ENCODE measurements at regions not wholly inside any gene's neighbourhood (a gene's known extent, or its start where the extent isn't known, plus 50 kb on each side); places are given as distances from the start of the nearest gene placed in this dataset.
"Not testable (repeated sequence)": the region's sequence is repeated elsewhere in the genome, so short reads cannot be mapped to it uniquely, and the experiment has no call there.

DNA sequence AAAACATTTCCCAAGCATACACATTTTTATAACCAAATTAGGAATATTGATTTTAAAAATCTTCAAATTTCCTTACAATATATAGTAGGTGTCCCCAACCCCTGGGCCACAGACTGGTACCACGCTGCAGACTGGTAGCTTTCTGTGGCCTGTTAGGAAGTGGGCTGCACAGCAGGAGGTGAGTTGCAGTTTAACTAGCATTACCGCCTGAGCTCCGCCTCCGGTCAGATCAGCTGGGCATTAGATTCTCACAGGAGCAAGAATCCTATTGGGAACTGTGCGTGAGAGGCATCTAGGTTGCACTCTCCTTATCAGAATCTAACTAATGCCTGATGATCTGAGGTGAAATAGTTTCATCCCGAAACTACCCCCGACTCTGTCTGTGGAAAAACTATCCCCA lies 62.1 kb downstream of the ZWINT start:
- no peak for DNase-seq

DNA sequence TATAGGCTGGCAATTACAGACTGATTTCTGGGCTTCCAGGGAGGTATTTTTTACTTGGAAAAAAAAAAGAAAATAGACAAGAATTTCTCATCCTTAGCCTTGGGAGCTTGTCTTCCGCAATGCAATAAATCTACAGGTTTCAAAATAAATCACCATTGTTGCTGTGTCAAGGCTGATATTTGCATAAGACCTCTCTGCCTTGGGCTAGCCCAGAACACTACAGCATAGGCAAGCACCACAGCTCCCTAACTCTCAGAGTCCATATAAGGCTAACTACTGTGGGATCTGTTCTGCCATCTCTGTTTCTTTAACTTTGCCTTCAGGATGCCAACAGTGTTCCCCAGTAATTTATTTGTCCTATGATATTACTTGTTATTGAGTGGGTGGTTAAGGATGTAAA lies 64.4 kb downstream of the ZWINT start:
- no peak for DNase-seq

DNA sequence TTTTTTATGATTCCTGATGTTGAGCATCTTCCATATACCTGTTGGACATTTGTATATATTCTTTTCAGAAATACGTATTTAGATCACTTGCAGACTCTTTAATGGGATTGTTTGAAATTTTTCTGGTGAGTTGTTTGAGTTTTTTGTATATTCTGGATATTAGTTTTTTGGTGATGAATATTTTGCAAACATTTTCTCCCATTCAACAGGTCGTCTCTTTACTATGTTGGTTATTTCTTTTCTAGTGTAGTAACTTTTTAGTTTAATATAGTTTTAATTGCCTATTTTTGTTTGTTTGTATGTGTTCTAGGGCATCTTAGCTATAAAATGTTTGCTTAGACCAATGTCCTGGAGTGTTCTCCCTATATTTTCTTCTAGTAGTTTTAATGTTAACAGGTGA lies 72.7 kb downstream of the ZWINT start:
- no peak for DNase-seq

DNA sequence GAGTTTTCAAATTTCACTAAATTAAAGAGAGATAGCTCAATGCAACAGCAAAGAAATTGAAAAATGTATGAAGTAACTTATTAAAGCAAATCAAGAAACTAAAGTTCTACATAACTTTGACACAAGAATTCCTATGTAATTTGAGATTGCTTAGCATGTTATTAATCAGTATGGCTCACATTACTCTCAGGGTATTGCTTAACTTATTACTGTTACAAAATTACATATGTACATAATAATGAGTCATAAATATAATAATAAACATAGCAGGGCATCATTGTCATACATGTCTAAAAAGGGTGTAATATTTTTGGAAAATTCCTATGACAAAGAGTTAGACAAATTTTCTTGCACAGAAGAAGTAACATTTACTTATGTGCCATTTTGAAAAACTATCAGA lies 75.0 kb downstream of the ZWINT start:
- no peak for DNase-seq

DNA sequence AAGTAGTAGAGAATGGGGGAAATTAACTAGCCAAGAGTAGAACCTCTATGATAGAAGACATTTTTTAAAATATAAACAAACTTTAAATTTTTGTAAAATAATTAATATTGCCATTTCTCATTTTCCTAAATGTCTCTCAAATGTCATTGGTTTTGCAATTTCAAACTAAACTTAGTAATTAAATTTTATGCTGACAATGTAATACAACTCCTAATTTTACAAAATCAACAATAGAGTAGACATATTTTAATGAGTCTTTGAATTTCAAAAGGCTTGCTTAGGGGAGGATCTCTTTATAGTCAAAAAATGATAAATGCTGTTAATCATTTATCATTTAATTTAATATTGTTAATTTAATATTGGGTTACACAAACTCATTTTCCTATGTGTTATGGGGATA lies 81.8 kb downstream of the ZWINT start:
- no peak for DNase-seq

DNA sequence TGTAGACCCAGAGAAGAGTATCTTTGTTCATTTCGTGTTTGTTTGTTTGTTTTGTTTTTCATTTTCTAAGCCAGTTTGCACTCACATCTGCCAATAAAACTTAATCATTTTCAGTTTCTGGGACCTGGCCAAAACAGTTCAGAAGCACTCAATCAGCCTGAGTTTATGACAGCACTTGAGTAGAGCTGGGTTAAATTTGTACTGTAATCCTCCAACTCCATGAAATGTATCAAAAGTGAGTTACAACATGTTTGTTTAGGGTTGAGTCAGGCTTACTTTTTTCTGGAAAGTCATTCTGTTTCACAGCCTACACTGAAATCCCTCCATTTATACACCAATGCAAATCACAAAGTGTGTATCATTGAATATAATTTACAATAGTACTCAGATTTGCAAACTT lies 91.9 kb downstream of the ZWINT start:
- no peak for DNase-seq

DNA sequence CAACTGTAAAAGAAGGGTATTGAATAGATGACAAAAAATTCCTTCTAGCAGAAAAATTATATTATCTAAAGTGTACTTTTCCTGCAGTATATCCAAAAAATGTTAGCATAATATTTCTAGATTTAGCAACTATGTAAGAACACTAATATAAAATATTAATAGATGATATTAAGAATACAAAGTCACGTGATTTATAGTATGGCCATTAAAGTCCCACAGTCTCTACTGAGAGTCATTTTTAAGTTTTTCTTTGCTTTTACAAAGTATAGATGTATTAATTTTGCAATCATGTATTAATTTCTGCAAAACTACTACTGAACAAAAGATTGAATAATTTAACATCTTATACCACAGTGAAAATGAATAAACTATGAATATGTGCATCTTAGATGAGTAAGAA lies 94.9 kb downstream of the ZWINT start:
- no peak for DNase-seq

DNA sequence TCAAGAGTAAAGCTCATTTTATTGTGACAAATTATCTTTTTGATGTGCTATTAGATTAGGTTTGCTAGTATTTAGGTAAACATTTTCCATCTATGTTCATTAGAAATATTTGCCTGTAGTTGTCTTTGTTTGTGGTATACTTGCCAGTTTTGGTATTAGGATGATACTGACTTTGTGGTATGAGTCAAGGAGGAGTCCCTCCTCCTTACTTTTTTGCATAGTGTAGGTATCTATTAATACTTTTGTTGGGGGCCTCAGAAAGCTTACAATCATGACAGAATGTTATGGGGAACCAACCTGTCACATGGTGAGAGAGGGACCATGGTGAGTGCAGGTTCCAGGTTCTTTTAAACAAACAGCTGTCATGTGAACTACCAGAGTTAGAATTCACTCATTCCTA lies 102.1 kb downstream of the ZWINT start:
- DNase-seq, result no peak

DNA sequence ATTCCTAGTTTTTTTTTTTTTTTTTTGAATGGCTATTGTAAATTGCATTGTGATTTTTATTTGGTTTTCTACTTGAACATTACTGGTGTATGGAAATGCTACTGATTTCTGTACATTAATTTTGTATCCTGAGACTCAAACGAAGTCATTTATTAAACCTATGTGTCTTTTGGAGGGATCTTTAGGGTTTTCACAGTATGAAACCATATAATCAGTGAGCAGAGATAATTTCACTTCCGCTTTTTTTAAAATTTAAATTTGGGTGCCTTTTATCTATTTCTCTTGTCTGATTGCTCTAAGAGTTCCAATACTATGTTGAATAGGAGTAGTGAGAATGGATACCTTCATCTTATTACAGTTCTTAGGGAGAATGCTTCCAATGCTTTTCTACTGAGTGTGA lies 102.7 kb downstream of the ZWINT start:
- DNase-seq, result no peak

DNA sequence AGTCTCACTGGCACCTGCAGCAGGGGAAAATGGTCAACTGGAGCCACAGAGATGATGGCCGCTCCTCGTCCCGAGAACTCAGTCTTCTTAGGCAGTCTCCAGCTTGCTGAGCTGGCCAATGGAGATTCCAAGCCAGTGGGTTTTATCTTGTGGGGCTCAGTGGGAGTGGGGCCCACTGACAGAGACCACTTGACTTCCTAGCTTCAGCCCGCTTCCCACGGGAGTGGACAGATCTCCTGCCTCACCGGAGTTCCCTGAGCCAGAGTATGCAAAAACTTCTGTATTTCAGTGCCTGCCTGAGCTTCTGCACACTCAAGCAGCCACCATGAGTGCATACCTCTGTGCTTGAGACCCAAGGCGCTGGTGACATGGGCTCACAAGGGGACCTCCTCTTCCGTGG lies 105.8 kb downstream of the ZWINT start:
- DNase-seq, result no peak

DNA sequence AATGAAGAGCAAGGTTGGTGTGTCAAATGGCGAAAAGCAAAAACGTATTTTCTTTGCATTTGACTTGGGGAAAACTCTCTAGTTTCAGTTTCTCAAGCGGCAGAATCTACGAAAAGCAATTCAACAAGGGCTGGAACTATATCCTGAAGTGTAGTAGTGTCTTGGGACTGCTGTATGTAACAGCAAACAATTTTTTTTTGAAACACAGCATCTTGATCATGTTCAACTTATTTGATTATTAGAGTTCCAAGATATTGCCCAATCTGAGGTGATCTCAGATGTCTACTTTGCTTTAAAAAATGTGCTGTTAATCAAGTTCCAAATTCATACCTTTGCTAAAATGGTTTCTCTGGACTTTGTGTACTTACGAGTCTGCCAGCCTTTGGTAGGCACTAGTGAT lies 120.6 kb downstream of the ZWINT start:
- DNase-seq, result no peak

DNA sequence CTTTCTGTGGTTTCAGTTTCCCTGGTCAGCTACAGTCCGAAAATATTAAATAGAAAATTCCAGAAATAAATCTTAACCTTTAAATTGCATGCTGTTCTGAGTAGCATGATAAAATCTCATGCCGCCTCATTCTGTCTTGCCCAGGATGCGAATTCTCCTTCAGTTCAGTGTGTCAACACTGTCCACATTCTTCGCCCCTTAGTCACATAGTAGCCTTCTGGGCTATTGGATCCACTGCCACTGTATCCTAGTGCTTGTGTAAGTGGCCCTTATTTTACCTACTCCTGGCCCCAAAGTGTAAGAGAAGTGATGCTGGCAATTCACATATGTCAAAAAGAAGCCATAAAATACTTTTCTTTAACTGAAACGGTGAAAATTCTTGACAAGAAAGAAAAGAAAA lies 129.6 kb downstream of the ZWINT start:
- no peak for DNase-seq

DNA sequence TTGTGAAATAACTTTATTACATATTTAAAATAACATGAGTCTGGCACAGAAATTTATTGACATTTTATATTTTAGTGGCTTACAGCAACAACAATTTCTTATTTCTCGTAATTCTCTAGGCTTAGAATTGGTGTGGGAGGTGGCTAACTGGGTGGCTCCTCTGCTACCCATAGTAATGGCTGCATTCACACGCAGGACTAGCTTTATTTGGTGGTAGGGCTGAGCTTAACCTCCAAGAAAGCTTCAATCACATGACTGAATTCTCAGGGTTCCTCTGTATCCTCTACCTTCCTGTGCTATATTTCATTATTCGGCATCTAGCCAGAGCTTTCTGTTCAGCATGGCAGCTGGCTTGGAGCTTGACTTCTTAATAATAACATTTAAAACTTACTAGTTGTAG lies 138.8 kb downstream of the ZWINT start:
- no peak for DNase-seq

DNA sequence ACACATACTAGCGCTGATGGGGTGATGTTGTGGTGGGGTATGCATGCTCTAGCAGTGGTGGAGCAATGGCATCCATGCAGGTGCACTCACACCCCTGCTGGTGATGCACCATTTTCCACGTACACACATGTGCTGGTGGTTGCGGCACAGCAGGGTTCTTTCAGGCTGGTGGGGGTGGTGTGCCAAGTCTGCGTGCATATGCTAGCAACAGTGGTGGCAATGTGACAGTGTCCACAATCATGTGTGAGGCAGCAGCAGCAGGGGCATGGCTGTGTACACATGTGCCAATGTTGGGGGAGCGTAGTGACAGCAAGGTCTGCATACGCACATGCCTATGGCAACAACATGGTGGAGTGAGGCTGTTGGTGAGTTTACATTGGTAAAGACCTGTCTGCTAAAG lies 148.1 kb downstream of the ZWINT start:
- no peak for DNase-seq

DNA sequence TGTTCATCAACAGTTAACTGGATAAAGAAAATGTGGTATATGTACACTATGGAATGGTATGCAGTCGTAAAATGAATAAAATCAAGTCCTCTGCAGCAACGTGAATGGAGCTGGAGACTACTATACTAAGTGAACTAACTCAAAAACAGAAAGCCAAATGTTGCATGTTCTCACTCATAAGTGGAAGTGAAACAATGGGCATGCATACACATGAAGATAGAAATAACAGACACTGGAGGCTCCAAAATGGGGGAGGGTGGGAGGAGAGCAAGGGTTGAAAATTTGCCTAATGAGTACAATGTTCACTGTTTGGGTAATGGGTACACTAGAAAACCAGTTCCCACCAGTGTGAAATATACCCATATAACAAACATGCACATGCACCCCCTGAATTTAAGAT lies 179.5 kb downstream of the ZWINT start:
- no peak for DNase-seq

DNA sequence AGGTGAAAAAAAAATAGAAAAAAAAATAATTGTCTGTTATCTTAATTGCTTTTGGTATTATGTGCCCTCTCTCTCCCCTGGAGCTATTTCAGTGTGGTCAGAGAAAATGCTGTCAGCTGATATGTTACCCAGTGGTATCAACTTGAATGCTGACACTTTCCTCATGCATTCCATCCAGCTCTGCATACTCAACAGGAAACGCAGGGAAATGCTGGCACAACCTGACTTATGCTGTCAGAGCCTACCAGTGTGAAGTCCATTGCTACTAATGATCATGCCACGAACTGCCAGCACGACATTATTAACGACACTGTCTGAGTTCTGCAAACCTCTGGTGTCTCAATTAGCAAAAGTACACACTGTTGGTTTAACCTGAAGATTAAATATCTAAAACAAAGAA lies 182.8 kb downstream of the ZWINT start:
- DNase-seq, result no peak

DNA sequence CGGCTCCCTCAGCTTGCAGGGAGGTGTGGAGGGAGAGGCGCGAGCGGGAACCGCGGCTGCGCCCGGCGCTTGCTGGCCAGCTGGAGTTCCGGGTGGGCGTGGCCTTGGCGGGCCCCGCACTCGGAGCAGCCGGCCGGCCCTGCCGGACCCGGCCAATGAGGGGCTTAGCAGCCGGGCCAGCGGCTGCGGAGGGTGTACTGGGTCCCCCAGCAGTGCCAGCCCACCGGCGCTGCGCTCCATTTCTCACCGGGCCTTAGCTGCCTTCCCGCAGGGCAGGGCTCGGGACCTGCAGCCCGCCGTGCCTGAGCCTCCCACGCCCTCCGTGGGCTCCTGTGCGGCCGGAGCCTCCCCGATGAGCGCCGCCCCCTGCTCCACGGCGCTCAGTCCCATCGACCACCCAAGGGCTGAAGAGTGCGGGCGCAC lies 206.0 kb downstream of the ZWINT start:
- not testable (repeated sequence) for DNase-seq

DNA sequence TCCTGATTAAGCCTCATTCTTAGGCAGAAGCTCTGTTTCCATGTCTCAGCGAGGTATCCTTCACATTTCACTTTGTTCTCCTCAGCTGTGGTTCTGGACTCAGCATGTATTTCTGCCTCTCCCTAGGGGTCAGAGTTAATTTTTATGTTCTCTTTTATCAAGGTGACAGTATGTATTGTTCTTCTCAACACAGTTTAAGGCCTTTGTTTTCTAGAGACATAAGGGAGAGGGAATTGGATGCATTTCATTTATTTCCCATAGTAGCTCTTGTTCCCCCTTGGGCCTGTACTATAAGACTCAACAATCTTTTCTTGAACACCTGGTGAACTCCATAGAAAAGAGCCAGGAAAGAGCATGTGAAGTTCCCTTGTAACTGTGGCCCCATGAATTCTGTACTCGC lies 214.3 kb downstream of the ZWINT start:
- DNase-seq, result no peak

DNA sequence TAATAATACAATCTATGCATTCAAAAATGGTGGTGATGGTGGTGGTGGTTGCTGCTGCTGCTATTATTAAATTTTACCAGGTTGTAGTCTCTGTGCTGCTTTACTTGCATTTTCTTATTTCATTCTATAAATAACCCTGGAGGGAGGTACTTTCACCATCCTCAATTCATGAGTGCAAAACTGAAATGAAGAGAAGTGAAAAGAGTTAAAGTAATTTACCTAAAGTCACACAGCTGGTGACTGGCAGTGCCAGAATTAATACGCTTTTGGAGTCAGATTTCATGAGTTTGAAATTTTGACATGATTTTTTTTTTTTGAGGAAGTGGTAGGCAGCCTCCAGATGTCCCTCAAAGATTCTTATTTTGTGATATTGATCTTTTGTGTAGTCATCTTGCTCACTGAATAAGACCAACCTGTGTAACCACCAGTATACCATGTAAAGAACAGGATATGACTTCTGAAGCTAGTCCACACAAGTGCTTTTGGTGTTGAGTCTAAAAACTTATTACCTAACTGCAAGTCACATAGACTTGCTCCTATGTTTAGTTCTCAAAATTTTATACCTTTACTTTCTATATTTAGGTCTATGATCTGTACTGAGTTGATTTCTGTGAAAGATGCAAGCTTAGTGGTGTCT lies 218.8 kb downstream of the ZWINT start:
- no peak for DNase-seq

DNA sequence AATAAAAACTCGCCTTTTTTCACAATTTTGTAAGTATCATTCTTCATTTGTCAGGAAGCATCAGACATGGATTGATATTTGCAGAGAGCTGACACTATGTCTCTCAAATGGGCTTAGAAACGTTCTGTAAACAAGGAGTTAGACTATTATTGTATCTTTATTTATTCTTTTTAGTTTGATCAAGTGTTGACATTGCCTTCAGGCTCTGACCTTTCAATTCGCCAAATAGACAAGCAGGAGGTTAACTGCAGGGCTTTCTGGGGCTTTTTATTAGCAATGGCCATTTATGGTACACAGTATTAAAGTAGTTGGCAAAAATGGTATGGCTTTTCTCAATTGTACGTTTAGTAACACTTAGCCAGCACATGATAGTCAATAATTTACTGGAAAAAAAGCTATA lies 221.7 kb downstream of the ZWINT start:
- no peak for DNase-seq

DNA sequence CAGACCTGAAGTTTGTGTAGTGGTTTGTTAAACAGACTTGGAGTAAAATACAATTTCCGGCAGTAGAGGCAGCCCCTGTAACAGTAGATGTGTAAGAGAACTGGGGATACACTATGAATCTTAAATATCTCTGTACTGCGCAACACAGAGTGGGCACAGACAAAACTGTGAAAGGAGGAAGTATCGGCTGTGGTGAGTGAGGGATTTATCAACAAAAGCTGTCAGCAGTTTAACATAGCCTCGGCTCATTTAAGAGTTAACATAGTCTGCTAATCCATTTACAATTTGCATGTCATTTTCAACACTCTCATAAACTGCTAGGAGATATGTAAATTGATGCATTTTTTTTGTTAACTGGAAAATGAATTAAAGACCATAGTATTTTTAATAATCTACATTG lies 225.2 kb downstream of the ZWINT start:
- no peak for DNase-seq

DNA sequence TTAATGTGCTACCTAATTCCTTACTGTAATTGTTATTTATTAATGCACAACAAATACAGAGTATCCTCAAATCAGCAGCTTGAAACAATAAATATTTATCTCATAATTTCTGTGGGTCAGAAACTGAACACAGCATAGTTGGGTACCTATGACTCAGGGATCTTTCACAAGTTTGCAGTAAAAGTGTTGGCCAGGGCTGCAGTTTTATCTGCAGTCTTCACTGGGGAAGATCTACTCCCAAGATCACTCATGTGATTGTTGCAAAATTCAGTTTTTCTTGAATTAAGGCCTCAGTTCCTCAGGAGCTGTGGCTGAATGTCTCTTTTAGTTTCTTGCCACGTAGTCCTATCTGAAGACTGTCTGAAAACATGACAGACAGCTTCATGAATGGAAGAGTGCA lies 237.8 kb downstream of the ZWINT start:
- no peak for DNase-seq

DNA sequence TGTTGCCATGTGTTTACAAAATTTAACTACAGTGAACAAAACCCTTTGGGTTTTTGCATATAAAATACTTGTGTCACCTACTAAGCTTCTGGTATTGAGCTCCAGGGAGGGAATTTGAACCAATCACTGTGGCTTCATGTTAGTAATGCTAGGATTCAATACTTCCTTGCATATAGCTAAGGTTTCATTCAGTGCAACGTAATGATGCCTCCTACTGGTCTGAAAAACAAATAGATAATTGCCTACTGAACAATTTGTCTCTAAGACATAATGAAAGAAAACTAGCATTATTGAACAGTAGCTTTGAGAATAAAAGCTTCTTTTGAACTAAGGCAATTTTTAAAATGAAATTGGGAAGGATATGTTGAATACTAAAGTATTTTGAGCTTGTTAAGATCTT lies 244.4 kb downstream of the ZWINT start:
- no peak for DNase-seq

DNA sequence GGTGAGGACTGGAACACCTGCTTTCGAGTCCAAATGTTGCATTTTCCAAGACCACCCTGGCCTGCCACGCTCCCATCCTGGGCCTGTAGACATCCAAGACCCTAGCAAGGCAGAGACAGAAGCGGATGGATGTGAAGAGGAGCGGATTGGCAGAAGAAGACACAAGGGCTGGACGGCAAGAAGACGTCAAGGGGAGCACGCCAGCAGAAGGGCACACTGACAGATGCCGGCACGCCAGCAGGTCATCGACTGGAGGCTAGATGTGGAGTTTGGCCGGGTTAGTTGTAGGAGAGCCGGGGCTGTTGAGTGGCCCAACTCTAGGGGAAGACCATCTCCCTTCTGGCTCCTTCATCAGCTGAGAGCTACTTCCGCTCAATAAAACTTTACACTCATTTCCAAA lies 251.6 kb downstream of the ZWINT start:
- no peak for DNase-seq

DNA sequence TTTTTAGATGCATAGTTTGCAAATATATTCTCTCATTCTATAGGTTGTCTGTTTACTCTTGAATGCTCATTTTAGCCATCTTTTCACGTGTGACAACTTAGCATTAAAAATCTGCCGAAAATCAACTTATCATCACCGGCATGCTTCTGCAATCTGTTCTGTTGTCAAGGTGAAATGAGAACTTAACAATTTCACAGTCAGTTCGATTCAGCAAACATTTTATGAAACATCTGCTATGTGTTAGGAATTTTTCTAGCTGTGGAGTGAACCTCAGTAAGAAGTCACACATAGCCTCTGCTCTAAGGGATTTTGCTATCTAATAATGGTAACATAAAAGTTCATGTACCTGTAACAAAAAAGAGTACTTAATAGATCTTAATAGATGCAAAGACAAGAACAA lies 256.1 kb downstream of the ZWINT start:
- no peak for DNase-seq

DNA sequence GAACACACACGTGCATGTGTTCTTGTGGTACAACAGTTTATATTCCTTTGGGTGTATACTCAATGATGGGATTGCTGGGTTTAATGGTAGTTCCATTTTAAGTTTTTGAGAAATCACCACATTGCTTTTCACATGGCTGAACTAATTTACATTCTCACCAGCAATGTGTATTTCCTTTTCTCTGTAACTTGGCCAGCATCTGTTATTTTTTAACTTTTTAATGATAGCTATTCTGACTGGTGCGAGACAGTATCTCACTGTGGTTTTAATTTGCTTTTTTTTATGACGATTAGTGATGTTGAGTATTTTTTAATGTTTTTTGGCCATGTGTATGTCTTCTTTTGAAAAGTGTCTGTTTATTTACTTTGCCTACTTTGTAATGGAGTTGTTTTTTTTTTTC lies 256.6 kb downstream of the ZWINT start:
- DNase-seq, result no peak

All from NCI-H2227 treated with DMSO at 0.1 percent for 48 hours (cell line).